ENCODE measurements at regions not wholly inside any gene's neighbourhood (a gene's known extent, or its start where the extent isn't known, plus 50 kb on each side); places are given as distances from the start of the nearest gene placed in this dataset.
"Not testable (repeated sequence)": the region's sequence is repeated elsewhere in the genome, so short reads cannot be mapped to it uniquely, and the experiment has no call there.

DNA sequence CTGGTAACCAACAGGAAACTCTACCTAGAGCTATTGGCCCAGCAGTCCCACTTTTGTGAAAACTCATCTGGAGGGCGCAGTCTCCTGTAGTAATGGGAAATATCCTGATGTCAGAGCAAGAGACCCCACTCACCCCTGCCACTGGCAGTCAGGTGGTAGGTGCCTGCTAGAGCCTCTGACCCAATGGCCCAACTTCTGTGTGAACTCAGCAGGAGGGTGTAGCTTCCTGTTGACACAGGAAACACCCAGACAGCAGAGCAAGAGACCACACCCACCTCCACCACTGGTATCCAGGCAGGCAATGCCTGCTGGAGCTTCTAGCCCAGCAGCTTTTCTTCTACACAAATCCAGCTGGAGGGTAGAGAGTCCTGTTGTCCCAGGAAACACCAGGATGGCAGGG, 1176.8 kb upstream of the PRR20A start:
- DNase-seq (ENCODE audit: extremely low read depth, insufficient read length), result no peak
- TF ChIP-seq, protein P1, sequence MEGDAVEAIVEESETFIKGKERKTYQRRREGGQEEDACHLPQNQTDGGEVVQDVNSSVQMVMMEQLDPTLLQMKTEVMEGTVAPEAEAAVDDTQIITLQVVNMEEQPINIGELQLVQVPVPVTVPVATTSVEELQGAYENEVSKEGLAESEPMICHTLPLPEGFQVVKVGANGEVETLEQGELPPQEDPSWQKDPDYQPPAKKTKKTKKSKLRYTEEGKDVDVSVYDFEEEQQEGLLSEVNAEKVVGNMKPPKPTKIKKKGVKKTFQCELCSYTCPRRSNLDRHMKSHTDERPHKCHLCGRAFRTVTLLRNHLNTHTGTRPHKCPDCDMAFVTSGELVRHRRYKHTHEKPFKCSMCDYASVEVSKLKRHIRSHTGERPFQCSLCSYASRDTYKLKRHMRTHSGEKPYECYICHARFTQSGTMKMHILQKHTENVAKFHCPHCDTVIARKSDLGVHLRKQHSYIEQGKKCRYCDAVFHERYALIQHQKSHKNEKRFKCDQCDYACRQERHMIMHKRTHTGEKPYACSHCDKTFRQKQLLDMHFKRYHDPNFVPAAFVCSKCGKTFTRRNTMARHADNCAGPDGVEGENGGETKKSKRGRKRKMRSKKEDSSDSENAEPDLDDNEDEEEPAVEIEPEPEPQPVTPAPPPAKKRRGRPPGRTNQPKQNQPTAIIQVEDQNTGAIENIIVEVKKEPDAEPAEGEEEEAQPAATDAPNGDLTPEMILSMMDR (IDR thresholded peaks at IDR 0.05; ENCODE audit: insufficient read depth, low read length, poor library complexity, severe bottlenecking), result no peak
- Histone ChIP-seq H3K36me3 (ENCODE audit: control insufficient read depth, insufficient read depth, low read length) (no peaks in the 10 kb centered on the region), H3K27me3 (replicated peaks; ENCODE audit: control insufficient read depth, insufficient read depth, low read length) (no peaks in the 10 kb centered on the region), H3K4me3 (replicated peaks; ENCODE audit: low read depth, low read length) (no peak overlapping the region)

DNA sequence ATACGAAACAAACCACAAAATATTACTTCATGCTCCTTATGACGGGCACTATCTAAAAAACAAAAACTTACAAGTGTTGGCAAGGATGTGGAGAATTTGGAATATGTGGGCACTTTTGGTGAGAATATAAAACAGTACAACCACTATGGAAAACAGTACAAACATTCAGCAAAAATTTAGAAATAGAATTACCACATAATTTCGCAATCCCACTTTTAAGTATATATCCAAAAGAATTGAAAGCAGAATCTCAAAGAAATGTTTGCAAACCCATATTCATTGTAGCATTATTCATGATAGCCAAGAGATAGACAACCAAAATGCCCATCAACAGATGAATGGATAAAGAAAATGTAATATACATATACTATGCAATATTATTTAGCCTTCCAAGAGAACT, 1173.7 kb upstream of the PRR20A start:
- Histone ChIP-seq H3K27me3 (replicated peaks; ENCODE audit: control insufficient read depth, insufficient read depth, low read length) (no peaks in the 10 kb centered on the region), H3K4me3 (replicated peaks; ENCODE audit: low read depth, low read length) (no peak overlapping the region), H3K36me3 (ENCODE audit: control insufficient read depth, insufficient read depth, low read length) (no peaks in the 10 kb centered on the region)
- no peak for DNase-seq (ENCODE audit: extremely low read depth, insufficient read length)
- TF ChIP-seq, protein P1 (IDR thresholded peaks at IDR 0.05; ENCODE audit: insufficient read depth, low read length, poor library complexity, severe bottlenecking), result no peak

DNA sequence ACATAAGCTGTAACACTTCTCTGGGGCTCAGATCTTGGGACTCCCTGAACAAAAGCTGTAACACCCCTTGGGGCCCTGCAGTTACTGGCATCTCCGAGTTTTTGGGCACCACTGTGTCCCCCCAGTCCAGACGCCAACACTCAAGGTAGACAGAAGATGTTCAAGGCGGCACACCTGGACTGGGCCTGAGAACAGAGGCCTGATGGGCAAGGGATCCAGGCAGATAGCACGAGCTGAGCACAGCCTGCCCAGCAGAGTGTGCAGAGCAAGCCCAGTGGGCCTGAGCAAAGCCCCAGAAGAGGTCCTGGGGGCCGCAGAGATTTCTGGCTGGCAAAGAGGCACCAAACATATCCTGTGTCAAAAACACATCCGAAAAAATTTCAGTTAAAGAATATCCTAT, 1163.3 kb upstream of the PRR20A start:
- H3K36me3 ChIP-seq (ENCODE audit: control insufficient read depth, insufficient read depth, low read length), result no peaks in the 10 kb centered on the region
- no peak overlapping the region for H3K4me3 ChIP-seq (replicated peaks; ENCODE audit: low read depth, low read length)
- TF ChIP-seq, protein P1 (IDR thresholded peaks at IDR 0.05; ENCODE audit: insufficient read depth, low read length, poor library complexity, severe bottlenecking), result no peak
- no peaks in the 10 kb centered on the region for H3K27me3 ChIP-seq (replicated peaks; ENCODE audit: control insufficient read depth, insufficient read depth, low read length)
- DNase-seq (ENCODE audit: extremely low read depth, insufficient read length), result no peak

DNA sequence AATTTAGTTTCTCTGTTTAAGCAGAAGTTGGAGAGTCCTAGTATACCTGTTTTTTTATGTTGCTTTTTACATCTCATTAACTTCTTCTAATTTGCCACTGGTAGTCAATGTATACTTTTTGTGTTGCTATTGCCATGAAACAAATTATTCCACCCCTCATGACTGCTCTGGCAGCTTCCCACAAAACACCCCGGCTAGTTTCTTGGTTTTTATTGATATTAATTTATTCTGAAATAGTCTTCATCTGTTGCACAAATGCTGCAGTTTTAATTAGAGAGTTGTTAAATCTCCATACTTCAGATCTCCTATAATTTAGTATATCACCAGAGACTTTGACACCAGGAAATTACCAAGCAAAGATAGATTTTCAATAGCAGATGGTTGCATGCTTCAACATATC, 1159.3 kb upstream of the PRR20A start:
- TF ChIP-seq, protein P1 (IDR thresholded peaks at IDR 0.05; ENCODE audit: insufficient read depth, low read length, poor library complexity, severe bottlenecking), result no peak
- DNase-seq (ENCODE audit: extremely low read depth, insufficient read length), result no peak

DNA sequence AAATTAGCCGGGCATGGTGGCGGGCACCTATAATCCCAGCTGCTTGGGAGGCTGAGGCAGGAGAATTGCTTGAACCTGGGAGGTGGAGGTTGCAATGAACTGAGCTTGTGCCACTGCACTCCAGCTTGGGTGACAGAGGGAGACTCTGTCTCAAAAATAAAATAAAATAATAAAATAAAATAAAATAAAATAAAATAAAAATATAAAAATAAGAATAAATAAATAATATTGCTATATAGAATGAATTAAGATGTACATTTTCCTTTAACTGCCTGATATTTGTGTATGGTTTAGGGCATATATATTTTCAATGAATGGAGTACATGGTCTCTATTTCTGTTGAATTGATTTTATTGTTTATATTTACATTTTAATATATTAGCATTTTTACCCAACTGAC, 1156.7 kb upstream of the PRR20A start:
- not testable (repeated sequence) for DNase-seq (ENCODE audit: extremely low read depth, insufficient read length); H3K36me3 ChIP-seq (ENCODE audit: control insufficient read depth, insufficient read depth, low read length); H3K27me3 ChIP-seq (replicated peaks; ENCODE audit: control insufficient read depth, insufficient read depth, low read length); H3K4me3 ChIP-seq (replicated peaks; ENCODE audit: low read depth, low read length)

More for the DNA sequence above, 1159.3 kb upstream of the PRR20A start:
- Histone ChIP-seq H3K36me3 (ENCODE audit: control insufficient read depth, insufficient read depth, low read length) (no peaks in the 10 kb centered on the region), H3K4me3 (replicated peaks; ENCODE audit: low read depth, low read length) (no peak overlapping the region), H3K27me3 (replicated peaks; ENCODE audit: control insufficient read depth, insufficient read depth, low read length) (no peaks in the 10 kb centered on the region)

DNA sequence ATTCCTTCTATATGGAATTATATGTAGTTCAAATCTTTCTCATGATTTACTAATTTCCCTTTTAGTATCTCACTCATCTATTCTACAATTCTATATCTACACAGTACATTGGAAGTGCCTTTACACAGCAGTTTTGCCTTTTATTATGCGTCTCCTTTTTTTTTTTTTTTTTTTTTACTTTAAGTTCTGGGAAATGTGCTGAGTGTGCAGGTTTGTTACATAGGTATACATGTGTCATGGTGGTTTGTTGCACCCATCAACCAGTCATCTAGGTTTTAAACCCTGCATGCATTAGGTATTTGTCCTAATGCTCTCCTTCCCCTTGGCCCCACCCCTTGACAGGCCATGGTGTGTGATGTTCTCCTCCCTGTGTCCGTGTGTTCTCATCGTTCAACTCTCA, 1150.1 kb upstream of the PRR20A start:
- Histone ChIP-seq H3K27me3 (replicated peaks; ENCODE audit: control insufficient read depth, insufficient read depth, low read length) (no peaks in the 10 kb centered on the region), H3K36me3 (ENCODE audit: control insufficient read depth, insufficient read depth, low read length) (no peaks in the 10 kb centered on the region), H3K4me3 (replicated peaks; ENCODE audit: low read depth, low read length) (no peak overlapping the region)
- TF ChIP-seq, protein P1 (IDR thresholded peaks at IDR 0.05; ENCODE audit: insufficient read depth, low read length, poor library complexity, severe bottlenecking), result no peak
- no peak for DNase-seq (ENCODE audit: extremely low read depth, insufficient read length)

Data from GM06990 (cell line).